ENCODE measurements at regions not wholly inside any gene's neighbourhood (a gene's known extent, or its start where the extent isn't known, plus 50 kb on each side); places are given as distances from the start of the nearest gene placed in this dataset.
"Not testable (repeated sequence)": the region's sequence is repeated elsewhere in the genome, so short reads cannot be mapped to it uniquely, and the experiment has no call there.

DNA sequence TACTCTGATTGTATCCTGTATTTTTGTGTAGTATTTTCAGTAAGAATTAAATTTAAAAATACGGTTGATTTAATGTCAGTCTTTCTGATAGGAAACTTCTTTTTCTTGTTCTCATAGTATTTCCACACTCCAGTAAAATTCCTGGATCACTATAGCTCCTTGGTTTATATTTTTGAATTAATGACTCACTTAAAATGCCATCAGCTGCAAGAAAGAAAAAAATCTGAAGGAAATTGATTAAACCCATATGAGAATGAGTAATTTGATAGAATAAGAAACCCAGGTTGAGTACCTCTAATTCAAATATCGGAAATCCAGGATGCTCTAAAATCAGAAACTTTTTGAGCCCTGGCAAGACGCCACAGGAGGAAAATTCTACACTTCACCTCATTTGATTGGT lies 186.8 kb upstream of the RND3 start:
- no peaks in the 10 kb centered on the region for H3K36me3 ChIP-seq (ENCODE audit: insufficient read depth, low read length)
- no peak for DNase-seq (ENCODE audit: insufficient read length, low spot score, missing footprints)
- H3K4me2 ChIP-seq (ENCODE audit: insufficient read depth, low read length): no peak overlapping the region
- H3K4me1 ChIP-seq (ENCODE audit: insufficient read depth, low read length): peaks cover 3% of the 10 kb centered on the region
- no peaks in the 10 kb centered on the region for H4K20me1 ChIP-seq (ENCODE audit: insufficient read depth, low read length)
- H3K27ac ChIP-seq (ENCODE audit: low read depth, low read length): peak overlapping the region; percentile 21
- TF ChIP-seq CTCF (IDR thresholded peaks at IDR 0.05; ENCODE audit: extremely low read depth, low read depth, low read length): no peak
- no peaks in the 10 kb centered on the region for H3K79me2 ChIP-seq (ENCODE audit: insufficient read depth, low read length)
- H2AFZ ChIP-seq (ENCODE audit: low read length): no peak overlapping the region
- no peak overlapping the region for H3K4me3 ChIP-seq (ENCODE audit: insufficient read depth, low read length)
- no peaks in the 10 kb centered on the region for H3K27me3 ChIP-seq (ENCODE audit: insufficient read depth, low read length)
- H3K9me3 ChIP-seq (ENCODE audit: low read depth, low read length): no peaks in the 10 kb centered on the region

- Histone ChIP-seq H3K9me3 (ENCODE audit: low read depth, low read length) (no peaks in the 10 kb centered on the region), H3K36me3 (ENCODE audit: insufficient read depth, low read length) (no peaks in the 10 kb centered on the region), H3K4me3 (ENCODE audit: insufficient read depth, low read length) (no peak overlapping the region), H3K4me2 (ENCODE audit: insufficient read depth, low read length) (no peak overlapping the region), H3K27me3 (ENCODE audit: insufficient read depth, low read length) (no peaks in the 10 kb centered on the region), H2AFZ (ENCODE audit: low read length) (no peak overlapping the region), H3K4me1 (ENCODE audit: insufficient read depth, low read length) (no peaks in the 10 kb centered on the region), H3K27ac (ENCODE audit: low read depth, low read length) (no peak overlapping the region), H4K20me1 (ENCODE audit: insufficient read depth, low read length) (no peaks in the 10 kb centered on the region), H3K79me2 (ENCODE audit: insufficient read depth, low read length) (no peaks in the 10 kb centered on the region)
- no peak for DNase-seq (ENCODE audit: insufficient read length, low spot score, missing footprints)
- no peak for TF ChIP-seq CTCF (IDR thresholded peaks at IDR 0.05; ENCODE audit: extremely low read depth, low read depth, low read length)
Observed at GRCh38 chr2:150672311-150672710, 184.8 kb upstream of the RND3 start.

DNA sequence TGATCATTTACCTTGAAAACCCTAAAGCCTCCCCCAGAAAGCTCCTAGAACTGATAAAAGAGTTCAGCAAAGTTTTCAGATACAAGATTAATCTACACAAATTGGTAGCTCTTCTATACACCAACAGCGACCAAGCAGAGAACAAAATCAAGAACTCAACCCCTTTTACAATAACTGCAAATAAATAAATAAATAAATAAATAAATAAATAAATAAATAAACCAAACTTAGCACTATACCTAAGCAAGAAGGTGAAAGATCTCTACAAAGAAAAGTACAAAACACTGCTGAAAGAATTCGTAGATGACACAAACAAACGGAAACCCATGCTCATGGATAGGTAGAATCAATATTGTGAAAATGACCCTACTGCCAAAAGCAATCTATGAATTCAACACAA lies 182.0 kb upstream of the RND3 start:
- Histone ChIP-seq H3K4me1 (ENCODE audit: insufficient read depth, low read length) (no peaks in the 10 kb centered on the region), H3K4me2 (ENCODE audit: insufficient read depth, low read length) (no peak overlapping the region), H4K20me1 (ENCODE audit: insufficient read depth, low read length) (no peaks in the 10 kb centered on the region), H3K27me3 (ENCODE audit: insufficient read depth, low read length) (no peaks in the 10 kb centered on the region), H3K27ac (ENCODE audit: low read depth, low read length) (no peak overlapping the region), H2AFZ (ENCODE audit: low read length) (no peak overlapping the region), H3K4me3 (ENCODE audit: insufficient read depth, low read length) (no peak overlapping the region), H3K36me3 (ENCODE audit: insufficient read depth, low read length) (no peaks in the 10 kb centered on the region), H3K9me3 (ENCODE audit: low read depth, low read length) (no peaks in the 10 kb centered on the region), H3K79me2 (ENCODE audit: insufficient read depth, low read length) (no peaks in the 10 kb centered on the region)
- TF ChIP-seq CTCF (IDR thresholded peaks at IDR 0.05; ENCODE audit: extremely low read depth, low read depth, low read length): no peak
- DNase-seq (ENCODE audit: insufficient read length, low spot score, missing footprints): no peak

- not testable (repeated sequence) for H4K20me1 ChIP-seq (ENCODE audit: insufficient read depth, low read length); H3K36me3 ChIP-seq (ENCODE audit: insufficient read depth, low read length); H3K4me2 ChIP-seq (ENCODE audit: insufficient read depth, low read length); H3K4me3 ChIP-seq (ENCODE audit: insufficient read depth, low read length); H3K79me2 ChIP-seq (ENCODE audit: insufficient read depth, low read length); DNase-seq (ENCODE audit: insufficient read length, low spot score, missing footprints); H3K27ac ChIP-seq (ENCODE audit: low read depth, low read length); H3K27me3 ChIP-seq (ENCODE audit: insufficient read depth, low read length); H3K9me3 ChIP-seq (ENCODE audit: low read depth, low read length); H2AFZ ChIP-seq (ENCODE audit: low read length)
- H3K4me1 ChIP-seq (ENCODE audit: insufficient read depth, low read length): peaks cover 12% of the 10 kb centered on the region
Observed at GRCh38 chr2:150667039-150667438, 179.6 kb upstream of the RND3 start.

Data from osteoblast (primary cell).